ENCODE measurements at regions not wholly inside any gene's neighbourhood (a gene's known extent, or its start where the extent isn't known, plus 50 kb on each side); places are given as distances from the start of the nearest gene placed in this dataset.

GRCh38 chr5:26601563-26601962 is 436.8 kb downstream of the CDH9 start:
- Histone ChIP-seq H3K9ac (ENCODE audit: insufficient read depth, low read length) (no peak overlapping the region), H3K27me3 (ENCODE audit: control insufficient read depth, insufficient read depth, low read length) (no peaks in the 10 kb centered on the region), H3K79me2 (ENCODE audit: control insufficient read depth, insufficient read depth, low read length) (no peaks in the 10 kb centered on the region), H4K20me1 (ENCODE audit: control insufficient read depth, extremely low read depth, insufficient read depth, low read length) (no peaks in the 10 kb centered on the region), H3K4me3 (replicated peaks in 1 of 4; ENCODE audit: control extremely low read depth in 1 of 4, insufficient read depth in 1 of 4, low read depth in 3 of 4, low read length in 4 of 4) (no peak overlapping the region), H3K36me3 (ENCODE audit: control insufficient read depth, insufficient read depth, low read length) (no peaks in the 10 kb centered on the region), H3K9me3 (ENCODE audit: control insufficient read depth, insufficient read depth, low read depth, low read length) (no peaks in the 10 kb centered on the region), H3K27ac (ENCODE audit: insufficient read depth, low read length) (no peak overlapping the region), H3K4me2 (ENCODE audit: extremely low read depth, insufficient read depth, low read length) (no peak overlapping the region), H2AFZ (ENCODE audit: low read length) (no peak overlapping the region), H3K4me1 (ENCODE audit: control insufficient read depth, extremely low read depth, insufficient read depth, low read length) (no peaks in the 10 kb centered on the region)
- no peak for TF ChIP-seq EZH2 (IDR thresholded peaks at IDR 0.05; ENCODE audit: low read length, missing control alignments)
- no peak for TF ChIP-seq CTCF (conservative IDR thresholded peaks at IDR 0.05 in 1 of 2, IDR thresholded peaks at IDR 0.05 in 1 of 2; ENCODE audit: low read depth in 1 of 2, low read length in 2 of 2)
- DNase-seq (ENCODE audit: low read depth in 2 of 2): no peak

GRCh38 chr5:26582350-26583045 is 455.9 kb downstream of the CDH9 start:
- Histone ChIP-seq H3K36me3 (ENCODE audit: control insufficient read depth, insufficient read depth, low read length) (no peaks in the 10 kb centered on the region), H3K27ac (ENCODE audit: insufficient read depth, low read length) (no peak overlapping the region), H3K9me3 (ENCODE audit: control insufficient read depth, insufficient read depth, low read depth, low read length) (no peaks in the 10 kb centered on the region), H2AFZ (ENCODE audit: low read length) (no peak overlapping the region), H3K4me1 (ENCODE audit: control insufficient read depth, extremely low read depth, insufficient read depth, low read length) (no peaks in the 10 kb centered on the region), H3K4me2 (ENCODE audit: extremely low read depth, insufficient read depth, low read length) (no peak overlapping the region), H4K20me1 (ENCODE audit: control insufficient read depth, extremely low read depth, insufficient read depth, low read length) (no peaks in the 10 kb centered on the region), H3K79me2 (ENCODE audit: control insufficient read depth, insufficient read depth, low read length) (no peaks in the 10 kb centered on the region), H3K4me3 (replicated peaks in 1 of 4; ENCODE audit: control extremely low read depth in 1 of 4, insufficient read depth in 1 of 4, low read depth in 3 of 4, low read length in 4 of 4) (no peak overlapping the region), H3K27me3 (ENCODE audit: control insufficient read depth, insufficient read depth, low read length) (no peaks in the 10 kb centered on the region), H3K9ac (ENCODE audit: insufficient read depth, low read length) (no peak overlapping the region)
- TF ChIP-seq EZH2 (IDR thresholded peaks at IDR 0.05; ENCODE audit: low read length, missing control alignments): no peak
- TF ChIP-seq CTCF (conservative IDR thresholded peaks at IDR 0.05 in 1 of 2, IDR thresholded peaks at IDR 0.05 in 1 of 2; ENCODE audit: low read depth in 1 of 2, low read length in 2 of 2): no peak
- no peak for DNase-seq (ENCODE audit: low read depth in 2 of 2)

GRCh38 chr5:26579712-26580111 is 458.7 kb downstream of the CDH9 start:
- no peak for DNase-seq (ENCODE audit: low read depth in 2 of 2)
- H3K27me3 ChIP-seq (ENCODE audit: control insufficient read depth, insufficient read depth, low read length): no peaks in the 10 kb centered on the region
- no peak overlapping the region for H2AFZ ChIP-seq (ENCODE audit: low read length)
- H4K20me1 ChIP-seq (ENCODE audit: control insufficient read depth, extremely low read depth, insufficient read depth, low read length): no peaks in the 10 kb centered on the region
- no peaks in the 10 kb centered on the region for H3K4me1 ChIP-seq (ENCODE audit: control insufficient read depth, extremely low read depth, insufficient read depth, low read length)
- TF ChIP-seq CTCF (conservative IDR thresholded peaks at IDR 0.05 in 1 of 2, IDR thresholded peaks at IDR 0.05 in 1 of 2; ENCODE audit: low read depth in 1 of 2, low read length in 2 of 2): no peak
- no peaks in the 10 kb centered on the region for H3K79me2 ChIP-seq (ENCODE audit: control insufficient read depth, insufficient read depth, low read length)
- H3K9ac ChIP-seq (ENCODE audit: insufficient read depth, low read length): no peak overlapping the region
- H3K4me3 ChIP-seq (replicated peaks in 1 of 4; ENCODE audit: control extremely low read depth in 1 of 4, insufficient read depth in 1 of 4, low read depth in 3 of 4, low read length in 4 of 4): no peak overlapping the region
- H3K4me2 ChIP-seq (ENCODE audit: extremely low read depth, insufficient read depth, low read length): no peak overlapping the region
- H3K9me3 ChIP-seq (ENCODE audit: control insufficient read depth, insufficient read depth, low read depth, low read length): no peaks in the 10 kb centered on the region
- no peak overlapping the region for H3K27ac ChIP-seq (ENCODE audit: insufficient read depth, low read length)
- no peaks in the 10 kb centered on the region for H3K36me3 ChIP-seq (ENCODE audit: control insufficient read depth, insufficient read depth, low read length)
